ENCODE measurements at regions not wholly inside any gene's neighbourhood (a gene's known extent, or its start where the extent isn't known, plus 50 kb on each side); places are given as distances from the start of the nearest gene placed in this dataset.

GRCh38 chr2:136612079-136612478 is 153.3 kb upstream of the THSD7B start:
- Histone ChIP-seq H3K4me1 (ENCODE audit: control insufficient read depth, insufficient read depth, low read length) (no peaks in the 10 kb centered on the region), H3K27me3 (ENCODE audit: control insufficient read depth, insufficient read depth, low read length) (no peaks in the 10 kb centered on the region), H3K9me3 (ENCODE audit: control insufficient read depth, insufficient read depth, low read length) (no peaks in the 10 kb centered on the region), H3K27ac (ENCODE audit: low read length) (no peak overlapping the region), H3K36me3 (ENCODE audit: control insufficient read depth, insufficient read depth, low read length) (no peaks in the 10 kb centered on the region), H3K4me3 (ENCODE audit: low read length) (no peak overlapping the region)
- Mint-ChIP-seq H3K36me3 (no peaks in the 10 kb centered on the region), H3K4me3 (no peak overlapping the region), H3K27ac (no peak overlapping the region), H3K27me3 (ENCODE audit: low read depth in 2 of 2) (no peaks in the 10 kb centered on the region), H3K4me1 (no peaks in the 10 kb centered on the region), H3K9me3 (peaks cover 3% of the 10 kb centered on the region in 2 donors)
- intact Hi-C loops (cut with micrococcal nuclease), result no loop called here
- TF ChIP-seq CTCF (IDR thresholded peaks at IDR 0.05), result no peak
- DNase-seq, result no peak
- no peak for ATAC-seq
- WGBS (ENCODE audit: insufficient coverage), result 85% methylated on average over 3 of the region's 3 CpGs

GRCh38 chr2:136611451-136611850 is 153.9 kb upstream of the THSD7B start:
- DNase-seq, result no peak
- no peak overlapping the region for H3K4me3 Mint-ChIP-seq
- Histone ChIP-seq H3K27ac (ENCODE audit: low read length) (no peak overlapping the region), H3K4me3 (ENCODE audit: low read length) (no peak overlapping the region), H3K27me3 (ENCODE audit: control insufficient read depth, insufficient read depth, low read length) (no peaks in the 10 kb centered on the region), H3K36me3 (ENCODE audit: control insufficient read depth, insufficient read depth, low read length) (no peaks in the 10 kb centered on the region), H3K9me3 (ENCODE audit: control insufficient read depth, insufficient read depth, low read length) (no peaks in the 10 kb centered on the region), H3K4me1 (ENCODE audit: control insufficient read depth, insufficient read depth, low read length) (no peaks in the 10 kb centered on the region)
- intact Hi-C loops (cut with micrococcal nuclease), result no loop called here
- WGBS (ENCODE audit: insufficient coverage), result 48% methylated on average over 1 of the region's 1 CpG
- H3K9me3 Mint-ChIP-seq, result peaks cover under 1 to 3% of the 10 kb centered on the region in 2 donors
- no peaks in the 10 kb centered on the region for H3K36me3 Mint-ChIP-seq
- H3K4me1 Mint-ChIP-seq, result no peaks in the 10 kb centered on the region
- no peaks in the 10 kb centered on the region for H3K27me3 Mint-ChIP-seq (ENCODE audit: low read depth in 2 of 2)
- ATAC-seq, result no peak
- no peak overlapping the region for H3K27ac Mint-ChIP-seq
- no peak for TF ChIP-seq CTCF (IDR thresholded peaks at IDR 0.05)

GRCh38 chr2:136582628-136583205 is 182.6 kb upstream of the THSD7B start:
- Mint-ChIP-seq H3K4me1 (no peaks in the 10 kb centered on the region), H3K27ac (no peak overlapping the region), H3K4me3 (no peak overlapping the region), H3K9me3 (peaks cover 3 to 10% of the 10 kb centered on the region in 2 donors), H3K27me3 (ENCODE audit: low read depth in 2 of 2) (no peaks in the 10 kb centered on the region), H3K36me3 (no peaks in the 10 kb centered on the region)
- Histone ChIP-seq H3K27me3 (ENCODE audit: control insufficient read depth, insufficient read depth, low read length) (no peaks in the 10 kb centered on the region), H3K4me1 (ENCODE audit: control insufficient read depth, insufficient read depth, low read length) (no peaks in the 10 kb centered on the region), H3K27ac (ENCODE audit: low read length) (no peak overlapping the region), H3K36me3 (ENCODE audit: control insufficient read depth, insufficient read depth, low read length) (no peaks in the 10 kb centered on the region), H3K4me3 (ENCODE audit: low read length) (no peak overlapping the region), H3K9me3 (ENCODE audit: control insufficient read depth, insufficient read depth, low read length) (no peaks in the 10 kb centered on the region)
- WGBS (ENCODE audit: insufficient coverage), result 27% methylated on average over 4 of the region's 4 CpGs
- ATAC-seq, result no peak
- DNase-seq, result peak in 1 of 2 donors; percentile 20
- intact Hi-C loops (cut with micrococcal nuclease), result no loop called here
- no peak for TF ChIP-seq CTCF (IDR thresholded peaks at IDR 0.05)

GRCh38 chr2:136572335-136572734 is 193.0 kb upstream of the THSD7B start:
- ATAC-seq, result no peak
- Mint-ChIP-seq H3K27me3 (ENCODE audit: low read depth in 2 of 2) (no peaks in the 10 kb centered on the region), H3K27ac (no peak overlapping the region), H3K4me1 (no peaks in the 10 kb centered on the region), H3K4me3 (no peak overlapping the region), H3K9me3 (no peaks in the 10 kb centered on the region), H3K36me3 (no peaks in the 10 kb centered on the region)
- Histone ChIP-seq H3K4me1 (ENCODE audit: control insufficient read depth, insufficient read depth, low read length) (no peaks in the 10 kb centered on the region), H3K9me3 (ENCODE audit: control insufficient read depth, insufficient read depth, low read length) (no peaks in the 10 kb centered on the region), H3K27ac (ENCODE audit: low read length) (no peak overlapping the region), H3K27me3 (ENCODE audit: control insufficient read depth, insufficient read depth, low read length) (no peaks in the 10 kb centered on the region), H3K36me3 (ENCODE audit: control insufficient read depth, insufficient read depth, low read length) (no peaks in the 10 kb centered on the region), H3K4me3 (ENCODE audit: low read length) (no peak overlapping the region)
- intact Hi-C loops (cut with micrococcal nuclease), result no loop called here
- TF ChIP-seq CTCF (IDR thresholded peaks at IDR 0.05), result no peak
- no peak for DNase-seq
- 53% methylated on average over 2 of the region's 2 CpGs for WGBS (ENCODE audit: insufficient coverage)
